ENCODE measurements at regions not wholly inside any gene's neighbourhood (a gene's known extent, or its start where the extent isn't known, plus 50 kb on each side); places are given as distances from the start of the nearest gene placed in this dataset.
"Not testable (repeated sequence)": the region's sequence is repeated elsewhere in the genome, so short reads cannot be mapped to it uniquely, and the experiment has no call there.

- TF ChIP-seq CTCF (IDR thresholded peaks at IDR 0.05; ENCODE audit: borderline replicate concordance, control extremely low read depth, extremely low read depth, insufficient read depth, missing control alignments): no peak
- in situ Hi-C loops (cut with MboI; ENCODE audit: low sequenced_read_pairs, unreplicated experiment): no loop called here
- no peak for DNase-seq (ENCODE audit: low spot score)
Observed at GRCh38 chr1:104266612-104267011, 516.9 kb downstream of the AMY1C start.

GRCh38 chr1:104288322-104288721 lies 538.6 kb downstream of the AMY1C start:
- in situ Hi-C loops (cut with MboI; ENCODE audit: low sequenced_read_pairs, unreplicated experiment); DNase-seq (ENCODE audit: low spot score): not testable (repeated sequence)

- no peak for TF ChIP-seq CTCF (IDR thresholded peaks at IDR 0.05; ENCODE audit: borderline replicate concordance, control extremely low read depth, extremely low read depth, insufficient read depth, missing control alignments)
- DNase-seq (ENCODE audit: low spot score): no peak
- in situ Hi-C loops (cut with MboI; ENCODE audit: low sequenced_read_pairs, unreplicated experiment): no loop called here
Observed at GRCh38 chr1:104291156-104291555, 541.5 kb downstream of the AMY1C start.

- DNase-seq (ENCODE audit: low spot score): no peak
- no peak for TF ChIP-seq CTCF (IDR thresholded peaks at IDR 0.05; ENCODE audit: borderline replicate concordance, control extremely low read depth, extremely low read depth, insufficient read depth, missing control alignments)
- in situ Hi-C loops (cut with MboI; ENCODE audit: low sequenced_read_pairs, unreplicated experiment): no loop called here
Observed at GRCh38 chr1:104294259-104294658, 544.6 kb downstream of the AMY1C start.

GRCh38 chr1:104295511-104295910 lies 545.8 kb downstream of the AMY1C start:
- in situ Hi-C loops (cut with MboI; ENCODE audit: low sequenced_read_pairs, unreplicated experiment): no loop called here
- DNase-seq (ENCODE audit: low spot score): no peak
- TF ChIP-seq CTCF (IDR thresholded peaks at IDR 0.05; ENCODE audit: borderline replicate concordance, control extremely low read depth, extremely low read depth, insufficient read depth, missing control alignments): no peak

GRCh38 chr1:104309673-104310072 lies 560.0 kb downstream of the AMY1C start:
- DNase-seq (ENCODE audit: low spot score): no peak
- in situ Hi-C loops (cut with MboI; ENCODE audit: low sequenced_read_pairs, unreplicated experiment): no loop called here
- no peak for TF ChIP-seq CTCF (IDR thresholded peaks at IDR 0.05; ENCODE audit: borderline replicate concordance, control extremely low read depth, extremely low read depth, insufficient read depth, missing control alignments)

- no peak for DNase-seq (ENCODE audit: low spot score)
- TF ChIP-seq CTCF (IDR thresholded peaks at IDR 0.05; ENCODE audit: borderline replicate concordance, control extremely low read depth, extremely low read depth, insufficient read depth, missing control alignments): no peak
- in situ Hi-C loops (cut with MboI; ENCODE audit: low sequenced_read_pairs, unreplicated experiment): no loop called here
Observed at GRCh38 chr1:104315823-104316222, 566.1 kb downstream of the AMY1C start.

Data from GM13976 (cell line).